Mesenchymal stem cell (in vitro differentiated cells and primary cell): ENCODE measurements at regions not wholly inside any gene's neighbourhood (a gene's known extent, or its start where the extent isn't known, plus 50 kb on each side); places are given as distances from the start of the nearest gene placed in this dataset.
"Not testable (repeated sequence)": the region's sequence is repeated elsewhere in the genome, so short reads cannot be mapped to it uniquely, and the experiment has no call there.

Experiments
- DNase-seq: peaks from one replicate; pipeline ENCODE4 v3.0.0-alpha.2; 2013
- H2AFZ ChIP-seq: one replicate; pipeline ENCODE4 v1.6.1; 2013; ENCODE audit warnings: low read depth, mild to moderate bottlenecking, control low read depth, inconsistent platforms, low read length, moderate library complexity
- H2AK5ac ChIP-seq: 2 replicates; pipeline ENCODE4 v1.6.1; 2013; ENCODE audit warnings: low read length, moderate library complexity, mild to moderate bottlenecking, inconsistent platforms; ENCODE audit not compliant: severe bottlenecking
- H2BK120ac ChIP-seq: one replicate; pipeline ENCODE4 v1.6.1; 2013; ENCODE audit warnings: low read depth, mild to moderate bottlenecking, inconsistent platforms, low read length, moderate library complexity
- H2BK12ac ChIP-seq, 2 experiments: one replicate each; pipeline ENCODE4 v1.6.1; 2013; ENCODE audit warnings: inconsistent platforms in 2 of 2, low read length in 2 of 2, mild to moderate bottlenecking in 2 of 2, moderate library complexity in 2 of 2, control low read depth in 1 of 2
- H2BK15ac ChIP-seq: one replicate; pipeline ENCODE4 v1.6.1; 2013; ENCODE audit warnings: mild to moderate bottlenecking, low read depth, inconsistent platforms; ENCODE audit not compliant: poor library complexity, severe bottlenecking
- H2BK5ac ChIP-seq: 2 replicates; pipeline ENCODE4 v1.6.1; 2013; ENCODE audit warnings: low read depth, mild to moderate bottlenecking, low read length, control low read depth, inconsistent platforms; ENCODE audit not compliant: poor library complexity, severe bottlenecking
- H3K14ac ChIP-seq, 2 experiments: one replicate each; pipeline ENCODE4 v1.6.1; 2013; ENCODE audit warnings: inconsistent platforms in 2 of 2, low read length in 2 of 2, control low read depth in 1 of 2, mild to moderate bottlenecking in 1 of 2, moderate library complexity in 1 of 2
- H3K18ac ChIP-seq, 2 experiments: one replicate each; pipeline ENCODE4 v1.6.1; 2013; ENCODE audit warnings: inconsistent platforms in 2 of 2, low read length in 2 of 2, control low read depth in 1 of 2, low read depth in 1 of 2, mild to moderate bottlenecking in 1 of 2
- H3K23ac ChIP-seq, 2 experiments: one replicate each; pipeline ENCODE4 v1.6.1; 2013; ENCODE audit warnings: inconsistent platforms in 2 of 2, low read length in 2 of 2, mild to moderate bottlenecking in 2 of 2, moderate library complexity in 2 of 2, control low read depth in 1 of 2
- H3K27ac ChIP-seq: 2 replicates; pipeline ENCODE4 v1.5.1; 2013; ENCODE audit warnings: mild to moderate bottlenecking, moderate library complexity, low read length, control low read depth, inconsistent platforms; ENCODE audit not compliant: poor library complexity, severe bottlenecking
- H3K27me3 ChIP-seq, 2 experiments: 2 replicates each; pipeline versions ENCODE4 v1.6.1 to v1.7.0; 2013; ENCODE audit warnings: low read length in 2 of 2, mild to moderate bottlenecking in 2 of 2, moderate library complexity in 2 of 2, control low read depth in 1 of 2, inconsistent platforms in 1 of 2; ENCODE audit not compliant: control insufficient read depth in 1 of 2, insufficient read depth in 1 of 2
- H3K36me3 ChIP-seq, 2 experiments: 2 replicates each; pipeline versions ENCODE4 v1.6.1 to v1.7.0; 2013; ENCODE audit warnings: low read length in 2 of 2, control low read depth in 1 of 2, inconsistent platforms in 1 of 2, low read depth in 1 of 2, mild to moderate bottlenecking in 1 of 2; ENCODE audit not compliant: insufficient read depth in 2 of 2, control insufficient read depth in 1 of 2
- H3K4ac ChIP-seq, 2 experiments: one replicate each; pipeline ENCODE4 v1.6.1; 2013; ENCODE audit warnings: inconsistent platforms in 2 of 2, low read length in 2 of 2, mild to moderate bottlenecking in 2 of 2, moderate library complexity in 2 of 2, control low read depth in 1 of 2, low read depth in 1 of 2
- H3K4me1 ChIP-seq: 2 replicates; pipeline ENCODE4 v1.6.1; 2013; ENCODE audit warnings: low read depth, low read length, control low read depth; ENCODE audit not compliant: control insufficient read depth, insufficient read depth
- H3K4me2 ChIP-seq: 2 replicates; pipeline ENCODE4 v1.6.1; 2013; ENCODE audit warnings: low read length, mild to moderate bottlenecking, inconsistent platforms; ENCODE audit not compliant: poor library complexity, severe bottlenecking
- H3K4me3 ChIP-seq, 2 experiments: 2 replicates each; pipeline versions ENCODE4 v1.5.1 to v1.7.0; 2013; ENCODE audit warnings: low read length in 2 of 2, mild to moderate bottlenecking in 2 of 2, control low read depth in 1 of 2, low read depth in 1 of 2; ENCODE audit not compliant: insufficient read depth in 1 of 2
- H3K79me1 ChIP-seq: replicated peaks from 2 replicates; pipeline ENCODE4 v1.6.1; 2013; ENCODE audit warnings: mild to moderate bottlenecking, control low read depth, low read length, inconsistent platforms; ENCODE audit not compliant: poor library complexity, severe bottlenecking
- H3K9ac ChIP-seq: 2 replicates; pipeline ENCODE4 v1.7.0; 2013; ENCODE audit warnings: mild to moderate bottlenecking, low read length, moderate library complexity
- H3K9me3 ChIP-seq: 2 replicates; pipeline ENCODE4 v1.7.0; 2013; ENCODE audit warnings: mild to moderate bottlenecking, low read length; ENCODE audit not compliant: control insufficient read depth
- H4K8ac ChIP-seq: one replicate; pipeline ENCODE4 v1.6.1; 2013; ENCODE audit warnings: inconsistent platforms, mild to moderate bottlenecking, low read length, moderate library complexity
- H4K91ac ChIP-seq: one replicate; pipeline ENCODE4 v1.6.1; 2013; ENCODE audit warnings: mild to moderate bottlenecking, low read length, inconsistent platforms
- WGBS: methylation state at CpG from one replicate; pipeline ENCODE4 v1.1.7; 2013; ENCODE audit warnings: mixed read lengths; 5-methylcytosine and 5-hydroxymethylcytosine counted together

- H3K14ac ChIP-seq, result no peak overlapping the region
Measured at GRCh38 chr2:76157531-76157930, 446.8 kb upstream of the GCFC2 start.

GRCh38 chr2:76154981-76155380, 444.3 kb upstream of the GCFC2 start:
- Histone ChIP-seq H2AFZ (no peak overlapping the region), H2BK12ac (no peak overlapping the region), H2BK120ac (no peak overlapping the region), H3K36me3 (no peaks in the 10 kb centered on the region), H2BK5ac (no peak overlapping the region), H3K23ac (no peak overlapping the region), H2AK5ac (no peak overlapping the region), H3K27ac (no peak overlapping the region), H3K4me3 (no peak overlapping the region), H3K4ac (no peak overlapping the region), H4K8ac (no peak overlapping the region), H3K14ac (no peak overlapping the region), H3K27me3 (no peaks in the 10 kb centered on the region), H3K79me1 (no peaks in the 10 kb centered on the region), H3K18ac (no peak overlapping the region), H4K91ac (no peak overlapping the region), H3K4me2 (no peak overlapping the region), H2BK15ac (no peak overlapping the region), H3K9ac (no peak overlapping the region), H3K9me3 (no peaks in the 10 kb centered on the region), H3K4me1 (no peaks in the 10 kb centered on the region)
- DNase-seq, result no peak
- 75% methylated on average over 2 of the region's 3 CpGs for WGBS

More at GRCh38 chr2:76157531-76157930, 446.8 kb upstream of the GCFC2 start:
- Histone ChIP-seq H3K9ac (no peak overlapping the region), H2BK120ac (no peak overlapping the region), H4K8ac (no peak overlapping the region), H3K79me1 (no peaks in the 10 kb centered on the region), H3K27me3 (no peaks in the 10 kb centered on the region), H2AK5ac (no peak overlapping the region), H3K4me1 (no peaks in the 10 kb centered on the region), H2BK5ac (no peak overlapping the region), H3K4me2 (no peak overlapping the region), H3K18ac (no peak overlapping the region), H3K4ac (no peak overlapping the region), H4K91ac (no peak overlapping the region), H3K27ac (no peak overlapping the region), H3K9me3 (no peaks in the 10 kb centered on the region), H3K4me3 (no peak overlapping the region), H2AFZ (no peak overlapping the region), H3K36me3 (no peaks in the 10 kb centered on the region), H2BK15ac (no peak overlapping the region), H2BK12ac (no peak overlapping the region), H3K23ac (no peak overlapping the region)
- DNase-seq, result peak; percentile 12
- WGBS, result 69% methylated on average over 2 of the region's 2 CpGs

GRCh38 chr2:76149846-76150245, 439.1 kb upstream of the GCFC2 start:
- H2AFZ ChIP-seq, result no peak overlapping the region
- H2BK15ac ChIP-seq, result no peak overlapping the region
- DNase-seq, result no peak
- no peak overlapping the region for H4K91ac ChIP-seq
- H2AK5ac ChIP-seq, result no peak overlapping the region
- no peak overlapping the region for H3K27ac ChIP-seq
- no peak overlapping the region for H3K18ac ChIP-seq
- no peak overlapping the region for H4K8ac ChIP-seq
- no peaks in the 10 kb centered on the region for H3K79me1 ChIP-seq
- H3K9me3 ChIP-seq, result peaks cover 17% of the 10 kb centered on the region
- H3K4me2 ChIP-seq, result no peak overlapping the region
- no peak overlapping the region for H3K9ac ChIP-seq
- H2BK12ac ChIP-seq, result no peak overlapping the region
- H2BK5ac ChIP-seq, result no peak overlapping the region
- no peak overlapping the region for H3K23ac ChIP-seq
- no peaks in the 10 kb centered on the region for H3K27me3 ChIP-seq
- H2BK120ac ChIP-seq, result no peak overlapping the region
- no peak overlapping the region for H3K4ac ChIP-seq
- no peak overlapping the region for H3K14ac ChIP-seq
- H3K4me1 ChIP-seq, result no peaks in the 10 kb centered on the region
- no peak overlapping the region for H3K4me3 ChIP-seq
- no peaks in the 10 kb centered on the region for H3K36me3 ChIP-seq

GRCh38 chr2:76139303-76139702, 428.6 kb upstream of the GCFC2 start:
- not testable (repeated sequence) for H2BK120ac ChIP-seq, H3K18ac ChIP-seq, H3K14ac ChIP-seq, H3K9ac ChIP-seq, H3K79me1 ChIP-seq, H3K27me3 ChIP-seq, H4K91ac ChIP-seq, H3K4me2 ChIP-seq, H3K4ac ChIP-seq, H2BK5ac ChIP-seq, H2AK5ac ChIP-seq, H2BK12ac ChIP-seq, H2BK15ac ChIP-seq, H3K4me1 ChIP-seq, H3K36me3 ChIP-seq, H4K8ac ChIP-seq, H3K4me3 ChIP-seq, H3K23ac ChIP-seq, H2AFZ ChIP-seq
- peak overlapping the region; percentile 43 for H3K27ac ChIP-seq
- peaks cover 12% of the 10 kb centered on the region for H3K9me3 ChIP-seq
- peak; percentile 30 for DNase-seq
- 41% methylated on average over 2 of the region's 3 CpGs for WGBS
